Fibroblast of lung (primary cell): ENCODE measurements at regions not wholly inside any gene's neighbourhood (a gene's known extent, or its start where the extent isn't known, plus 50 kb on each side); places are given as distances from the start of the nearest gene placed in this dataset.

Source experiments
- DNase-seq, 2 donors: peaks; one replicate each; pipeline versions ENCODE4 v3.0.0 to v3.0.0-alpha.2; 2010; ENCODE audit warnings: low read depth in 2 of 2
- H2AFZ ChIP-seq: 2 replicates; pipeline ENCODE4 v1.5.1; 2012; ENCODE audit warnings: low read length, control low read depth, inconsistent platforms
- H3K27ac ChIP-seq: 2 replicates; pipeline ENCODE4 v1.5.1; 2011; ENCODE audit warnings: low read length, control low read depth; ENCODE audit not compliant: insufficient read depth
- H3K27me3 ChIP-seq: 2 replicates; pipeline ENCODE4 v1.5.1; 2011; ENCODE audit warnings: mild to moderate bottlenecking, low read length; ENCODE audit not compliant: control insufficient read depth, insufficient read depth
- H3K36me3 ChIP-seq: 2 replicates; pipeline ENCODE4 v1.5.1; 2011; ENCODE audit warnings: low read length; ENCODE audit not compliant: control insufficient read depth, insufficient read depth
- H3K4me1 ChIP-seq: 2 replicates; pipeline ENCODE4 v1.5.1; 2011; ENCODE audit warnings: low read length; ENCODE audit not compliant: control insufficient read depth, insufficient read depth; ENCODE audit errors: extremely low read depth
- H3K4me2 ChIP-seq: 2 replicates; pipeline ENCODE4 v1.5.1; 2011; ENCODE audit warnings: low read length, control low read depth; ENCODE audit not compliant: insufficient read depth; ENCODE audit errors: extremely low read depth
- H3K4me3 ChIP-seq, 4 experiments: fragments of 200-600 bp in 1 of 4; sonication (generic) in 1 of 4; replicated peaks in 1 of 4; 2 replicates each; pipeline ENCODE4 v1.5.1; 2011 to 2016; ENCODE audit warnings: low read length in 4 of 4, low read depth in 3 of 4, mild to moderate bottlenecking in 3 of 4, control low read depth in 2 of 4, inconsistent platforms in 1 of 4, mixed read lengths in 1 of 4; ENCODE audit not compliant: insufficient read depth in 1 of 4; ENCODE audit errors: control extremely low read depth in 1 of 4
- H3K79me2 ChIP-seq: 2 replicates; pipeline ENCODE4 v1.5.1; 2012; ENCODE audit warnings: mild to moderate bottlenecking, low read length, inconsistent platforms; ENCODE audit not compliant: control insufficient read depth, insufficient read depth
- H3K9ac ChIP-seq: 2 replicates; pipeline ENCODE4 v1.5.1; 2011; ENCODE audit warnings: mild to moderate bottlenecking, low read length, control low read depth; ENCODE audit not compliant: insufficient read depth
- H3K9me3 ChIP-seq: 2 replicates; pipeline ENCODE4 v1.5.1; 2012; ENCODE audit warnings: low read depth, low read length; ENCODE audit not compliant: control insufficient read depth, insufficient read depth
- H4K20me1 ChIP-seq: 2 replicates; pipeline ENCODE4 v1.5.1; 2011; ENCODE audit warnings: low read length; ENCODE audit not compliant: control insufficient read depth, insufficient read depth; ENCODE audit errors: extremely low read depth
- CTCF ChIP-seq, 2 donors: IDR thresholded peaks in 1 of 2; conservative IDR thresholded peaks in 1 of 2; 1 replicate in 1 of 2; 2 replicates in 1 of 2; pipeline ENCODE4 v1.5.1; 2011 to 2012; ENCODE audit warnings: low read length in 2 of 2, control low read depth in 1 of 2, inconsistent platforms in 1 of 2, low read depth in 1 of 2, mild to moderate bottlenecking in 1 of 2
- EZH2 ChIP-seq: IDR thresholded peaks from 2 replicates; pipeline ENCODE4 v1.5.1; 2012; ENCODE audit warnings: low read length, control low read depth, mild to moderate bottlenecking; ENCODE audit errors: missing control alignments

- H3K27me3 ChIP-seq = no peaks in the 10 kb centered on the region
- H4K20me1 ChIP-seq = no peaks in the 10 kb centered on the region
- no peak overlapping the region for H3K4me2 ChIP-seq
- no peaks in the 10 kb centered on the region for H3K9me3 ChIP-seq
- no peak for TF ChIP-seq CTCF (conservative IDR thresholded peaks at IDR 0.05 in 1 of 2, IDR thresholded peaks at IDR 0.05 in 1 of 2; ENCODE audit: low read depth in 1 of 2, low read length in 2 of 2)
- TF ChIP-seq EZH2 = no peak
- no peak overlapping the region for H3K9ac ChIP-seq
- peaks cover 1% of the 10 kb centered on the region for H3K4me1 ChIP-seq
- H3K79me2 ChIP-seq = no peaks in the 10 kb centered on the region
- H2AFZ ChIP-seq = no peak overlapping the region
- H3K36me3 ChIP-seq = no peaks in the 10 kb centered on the region
- no peak overlapping the region for H3K4me3 ChIP-seq
- H3K27ac ChIP-seq = no peak overlapping the region
- no peak for DNase-seq
These were observed 659.4 kb downstream of the RFPL4B start for GRCh38 chr6:113006494-113006893.

GRCh38 chr6:113009682-113010081 is 662.6 kb downstream of the RFPL4B start:
- DNase-seq = peak in 1 of 2 donors; percentile 56
- H2AFZ ChIP-seq = no peak overlapping the region
- H3K9ac ChIP-seq = no peak overlapping the region
- no peak overlapping the region for H3K27ac ChIP-seq
- no peaks in the 10 kb centered on the region for H3K9me3 ChIP-seq
- no peaks in the 10 kb centered on the region for H3K27me3 ChIP-seq
- H4K20me1 ChIP-seq = no peaks in the 10 kb centered on the region
- no peak overlapping the region for H3K4me3 ChIP-seq
- TF ChIP-seq EZH2 = no peak
- TF ChIP-seq CTCF (conservative IDR thresholded peaks at IDR 0.05 in 1 of 2, IDR thresholded peaks at IDR 0.05 in 1 of 2; ENCODE audit: low read depth in 1 of 2, low read length in 2 of 2) = no peak
- H3K79me2 ChIP-seq = no peaks in the 10 kb centered on the region
- H3K4me1 ChIP-seq = peaks cover 3% of the 10 kb centered on the region
- no peaks in the 10 kb centered on the region for H3K36me3 ChIP-seq
- H3K4me2 ChIP-seq = no peak overlapping the region

GRCh38 chr6:113010196-113010989 is 663.3 kb downstream of the RFPL4B start:
- Histone ChIP-seq H4K20me1 (no peaks in the 10 kb centered on the region), H3K27ac (no peak overlapping the region), H3K4me2 (no peak overlapping the region), H3K36me3 (no peaks in the 10 kb centered on the region), H3K79me2 (no peaks in the 10 kb centered on the region), H3K4me1 (peaks cover 3% of the 10 kb centered on the region), H3K9me3 (no peaks in the 10 kb centered on the region), H2AFZ (no peak overlapping the region), H3K9ac (no peak overlapping the region), H3K27me3 (no peaks in the 10 kb centered on the region), H3K4me3 (no peak overlapping the region)
- TF ChIP-seq CTCF (conservative IDR thresholded peaks at IDR 0.05 in 1 of 2, IDR thresholded peaks at IDR 0.05 in 1 of 2; ENCODE audit: low read depth in 1 of 2, low read length in 2 of 2) (no peak), EZH2 (no peak)
- no peak for DNase-seq
